ENCODE measurements at regions not wholly inside any gene's neighbourhood (a gene's known extent, or its start where the extent isn't known, plus 50 kb on each side); places are given as distances from the start of the nearest gene placed in this dataset.

- ATAC-seq: peak; percentile 98
- H3K9me3 ChIP-seq (ENCODE audit: low read length): no peaks in the 10 kb centered on the region
- intact Hi-C loops (cut with micrococcal nuclease): no loop called here
- peak; percentile 89 for DNase-seq
- H4K20me1 ChIP-seq (ENCODE audit: low read length): no peaks in the 10 kb centered on the region
- H3K27ac ChIP-seq (ENCODE audit: low read length): no peak overlapping the region
- H3K4me1 ChIP-seq (ENCODE audit: insufficient read depth, low read length): peaks cover 16% of the 10 kb centered on the region; the same call in 1 of the 2 replicates
- H3K4me3 ChIP-seq (ENCODE audit: low read length): peak overlapping the region; percentile 56
- no peaks in the 10 kb centered on the region for H3K9me2 ChIP-seq (replicated peaks; ENCODE audit: low read length)
- no peak overlapping the region for H3K9ac ChIP-seq (ENCODE audit: low read length)
- no peaks in the 10 kb centered on the region for H3F3A ChIP-seq (ENCODE audit: low read length, unreplicated experiment)
- CTCF ChIA-PET: no interaction called here
- TF ChIP-seq EZH2 (IDR thresholded peaks at IDR 0.05; ENCODE audit: low read length, unreplicated experiment) (no peak), EZH2phosphoT487 (IDR thresholded peaks at IDR 0.05; ENCODE audit: borderline replicate concordance, low read length) (no peak), CTCF (conservative IDR thresholded peaks at IDR 0.05; ENCODE audit: low read depth, low read length) (no peak)
- no peaks in the 10 kb centered on the region for H3K36me3 ChIP-seq (ENCODE audit: low read depth, low read length)
- no peaks in the 10 kb centered on the region for H3K79me2 ChIP-seq (ENCODE audit: low read length)
- BruUV-seq (replicated peaks): no TSS peak
- H2AFZ ChIP-seq (ENCODE audit: low read length): peak overlapping the region; percentile 47; the same call in 1 of the 2 replicates
- POLR2A ChIA-PET (ENCODE audit: unreplicated experiment): interaction anchor here (0.5 kb wide), 1 partner anchor 1056 kb away, joined by 3 read pairs; no protein-coding TSS in a partner anchor
- H3K27me3 ChIP-seq (ENCODE audit: low read length): 0 out of 2 replicates have a peak, but pooled peaks cover 11% of the 10 kb centered on the region
- peak overlapping the region; percentile 80 for H3K4me2 ChIP-seq (ENCODE audit: low read length)
Measured at GRCh38 chr22:45072322-45072903, 62.6 kb upstream of the PHF21B start.

- no peak overlapping the region for H3K27ac ChIP-seq (ENCODE audit: low read length)
- no peaks in the 10 kb centered on the region for H3K36me3 ChIP-seq (ENCODE audit: low read depth, low read length)
- no peak overlapping the region for H3K9ac ChIP-seq (ENCODE audit: low read length)
- H2AFZ ChIP-seq (ENCODE audit: low read length): no peak overlapping the region
- TF ChIP-seq CTCF (conservative IDR thresholded peaks at IDR 0.05; ENCODE audit: low read depth, low read length): no peak
- no peak for TF ChIP-seq EZH2 (IDR thresholded peaks at IDR 0.05; ENCODE audit: low read length, unreplicated experiment)
- no peak for TF ChIP-seq EZH2phosphoT487 (IDR thresholded peaks at IDR 0.05; ENCODE audit: borderline replicate concordance, low read length)
- H3K4me3 ChIP-seq (ENCODE audit: low read length): no peak overlapping the region
- no TSS peak for BruUV-seq (replicated peaks)
- no peaks in the 10 kb centered on the region for H3K9me3 ChIP-seq (ENCODE audit: low read length)
- H3K4me2 ChIP-seq (ENCODE audit: low read length): 0 out of 2 replicates have a peak overlapping the region, but pooled peaks have one; percentile 80
- peaks cover 16% of the 10 kb centered on the region; the same call in 1 of the 2 replicates for H3K4me1 ChIP-seq (ENCODE audit: insufficient read depth, low read length)
- no peaks in the 10 kb centered on the region for H3K9me2 ChIP-seq (replicated peaks; ENCODE audit: low read length)
- H3F3A ChIP-seq (ENCODE audit: low read length, unreplicated experiment): no peaks in the 10 kb centered on the region
- intact Hi-C loops (cut with micrococcal nuclease): no loop called here
- no peak for DNase-seq
- H4K20me1 ChIP-seq (ENCODE audit: low read length): no peaks in the 10 kb centered on the region
- H3K79me2 ChIP-seq (ENCODE audit: low read length): no peaks in the 10 kb centered on the region
- peaks cover 17% of the 10 kb centered on the region; the same call in 1 of the 2 replicates for H3K27me3 ChIP-seq (ENCODE audit: low read length)
- no peak for ATAC-seq
- ChIA-PET CTCF (no interaction called here), POLR2A (ENCODE audit: unreplicated experiment) (no interaction called here)
Measured at GRCh38 chr22:45073064-45073463, 63.3 kb upstream of the PHF21B start.

GRCh38 chr22:45077286-45077685 lies 67.5 kb upstream of the PHF21B start:
- H3K9me2 ChIP-seq (replicated peaks; ENCODE audit: low read length): no peaks in the 10 kb centered on the region
- no peaks in the 10 kb centered on the region for H3F3A ChIP-seq (ENCODE audit: low read length, unreplicated experiment)
- H3K27me3 ChIP-seq (ENCODE audit: low read length): peaks cover 18% of the 10 kb centered on the region; the same call in 1 of the 2 replicates
- ATAC-seq (no peak), DNase-seq (no peak)
- ChIA-PET POLR2A (ENCODE audit: unreplicated experiment) (no interaction called here), CTCF (no interaction called here)
- H3K9me3 ChIP-seq (ENCODE audit: low read length): no peaks in the 10 kb centered on the region
- H3K9ac ChIP-seq (ENCODE audit: low read length): no peak overlapping the region
- H3K4me2 ChIP-seq (ENCODE audit: low read length): no peak overlapping the region
- no peak overlapping the region for H3K27ac ChIP-seq (ENCODE audit: low read length)
- no peak overlapping the region for H3K4me3 ChIP-seq (ENCODE audit: low read length)
- BruUV-seq (replicated peaks): no TSS peak
- no peak for TF ChIP-seq EZH2phosphoT487 (IDR thresholded peaks at IDR 0.05; ENCODE audit: borderline replicate concordance, low read length)
- no peak for TF ChIP-seq CTCF (conservative IDR thresholded peaks at IDR 0.05; ENCODE audit: low read depth, low read length)
- no peak for TF ChIP-seq EZH2 (IDR thresholded peaks at IDR 0.05; ENCODE audit: low read length, unreplicated experiment)
- intact Hi-C loops (cut with micrococcal nuclease): no loop called here
- no peaks in the 10 kb centered on the region for H3K79me2 ChIP-seq (ENCODE audit: low read length)
- peaks cover 6% of the 10 kb centered on the region; the same call in 1 of the 2 replicates for H3K4me1 ChIP-seq (ENCODE audit: insufficient read depth, low read length)
- H4K20me1 ChIP-seq (ENCODE audit: low read length): no peaks in the 10 kb centered on the region
- no peaks in the 10 kb centered on the region for H3K36me3 ChIP-seq (ENCODE audit: low read depth, low read length)
- H2AFZ ChIP-seq (ENCODE audit: low read length): no peak overlapping the region

All from PC-3 (cell line).